Kidney capillary endothelial cell (primary cell): ENCODE measurements at regions not wholly inside any gene's neighbourhood (a gene's known extent, or its start where the extent isn't known, plus 50 kb on each side); places are given as distances from the start of the nearest gene placed in this dataset.

ENCODE experiments used
- DNase-seq: peaks from one replicate; pipeline ENCODE4 v3.0.0-alpha.2; 2018; ENCODE audit warnings: low spot score

DNA sequence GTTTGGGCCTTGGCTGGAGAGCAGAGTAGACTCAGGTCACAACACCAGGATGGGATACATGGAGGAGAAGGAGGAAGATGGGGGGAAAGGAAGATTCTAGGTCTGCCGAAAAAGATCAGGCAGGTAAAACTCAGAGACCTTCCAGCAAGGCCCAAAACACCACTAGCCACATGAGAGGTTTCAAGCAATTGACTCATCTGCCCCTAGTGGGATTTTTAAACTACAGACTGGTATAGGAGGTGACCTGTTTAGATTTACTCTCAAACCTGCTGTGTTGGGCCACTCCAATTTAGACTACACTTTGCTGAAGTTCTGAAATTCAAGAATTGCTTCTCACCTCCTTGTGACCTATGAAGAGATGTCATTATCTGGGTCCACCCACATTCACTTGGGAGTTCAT is 236.9 kb upstream of the SASH1 start:
- no peak for DNase-seq

DNA sequence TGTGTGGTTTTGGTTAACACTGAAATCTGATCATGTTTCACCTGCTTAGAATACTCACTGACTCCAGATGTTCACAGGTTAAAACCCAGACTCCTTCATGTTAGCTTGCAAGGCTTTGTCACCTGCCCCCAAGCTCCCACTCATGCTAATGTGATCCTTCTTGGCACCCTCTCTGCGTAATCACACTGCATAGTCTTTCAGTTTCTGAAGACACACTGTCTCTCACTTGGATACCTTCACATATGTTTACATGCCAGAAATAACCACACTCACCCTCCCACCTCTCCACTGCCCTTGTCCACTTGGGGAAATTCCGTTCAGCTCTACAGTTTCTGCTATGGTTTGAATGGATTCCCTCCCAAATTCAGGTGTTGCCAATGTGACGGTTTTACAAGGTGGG is 234.7 kb upstream of the SASH1 start:
- DNase-seq, result no peak

DNA sequence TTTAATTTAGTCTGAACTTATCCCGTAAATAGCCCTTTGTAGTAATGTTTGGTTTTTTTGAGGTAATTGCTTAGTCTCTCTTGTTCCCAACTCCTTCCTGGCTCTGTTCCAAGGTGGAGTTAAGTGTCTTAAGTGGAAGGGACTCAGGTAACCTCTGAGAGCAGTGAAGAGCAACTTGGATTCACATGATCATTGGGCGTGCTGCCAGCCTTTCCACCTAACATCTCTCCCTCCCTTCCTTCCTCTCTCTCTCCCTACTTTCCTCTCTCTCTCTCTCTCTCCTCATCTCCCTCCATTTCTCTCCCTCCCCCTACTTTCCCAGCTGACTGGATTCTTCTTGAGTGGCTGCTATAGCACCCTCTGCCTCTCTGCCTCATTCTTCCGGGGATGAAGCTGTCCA is 232.9 kb upstream of the SASH1 start:
- no peak for DNase-seq

DNA sequence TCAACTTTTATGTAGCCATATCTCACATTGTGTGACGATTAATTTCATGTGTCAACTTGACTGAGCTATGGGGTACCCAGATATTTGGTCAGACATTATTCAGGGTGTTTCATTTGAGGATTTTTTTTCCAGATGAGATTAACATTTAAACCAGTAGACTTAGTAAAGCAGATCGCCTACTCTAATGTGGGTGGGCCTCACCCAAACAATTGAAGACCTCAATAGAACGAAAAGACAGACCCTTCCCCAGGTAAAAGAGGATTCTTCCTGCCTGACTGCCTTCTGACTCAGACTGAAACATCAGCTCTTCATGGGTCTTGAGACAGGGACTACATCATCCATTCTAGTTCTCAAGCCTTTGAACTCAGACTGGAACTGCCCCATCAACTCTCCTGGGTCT is 231.7 kb upstream of the SASH1 start:
- DNase-seq, result no peak

DNA sequence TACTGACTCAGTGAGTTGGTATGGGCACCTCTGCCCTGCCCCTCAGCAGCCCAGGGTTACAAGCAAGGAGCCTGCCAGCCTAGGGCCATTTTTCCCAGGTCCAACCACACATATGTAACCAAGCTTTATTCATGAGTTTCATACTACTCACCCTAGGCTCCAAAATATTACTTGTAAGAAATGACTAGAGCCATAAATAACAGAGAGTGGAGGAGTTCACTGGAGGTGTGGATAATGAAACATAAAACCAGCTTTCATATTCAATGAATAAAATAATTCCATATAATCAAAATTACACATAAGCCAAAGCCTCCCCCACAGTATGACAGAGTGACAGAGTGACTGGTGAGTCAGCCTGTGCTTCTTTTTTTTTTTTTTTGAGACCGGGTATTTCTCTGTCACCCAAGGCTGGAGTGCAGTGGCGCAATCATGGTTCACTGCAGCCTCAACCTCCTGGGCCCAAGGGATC is 229.8 kb upstream of the SASH1 start:
- no peak for DNase-seq

DNA sequence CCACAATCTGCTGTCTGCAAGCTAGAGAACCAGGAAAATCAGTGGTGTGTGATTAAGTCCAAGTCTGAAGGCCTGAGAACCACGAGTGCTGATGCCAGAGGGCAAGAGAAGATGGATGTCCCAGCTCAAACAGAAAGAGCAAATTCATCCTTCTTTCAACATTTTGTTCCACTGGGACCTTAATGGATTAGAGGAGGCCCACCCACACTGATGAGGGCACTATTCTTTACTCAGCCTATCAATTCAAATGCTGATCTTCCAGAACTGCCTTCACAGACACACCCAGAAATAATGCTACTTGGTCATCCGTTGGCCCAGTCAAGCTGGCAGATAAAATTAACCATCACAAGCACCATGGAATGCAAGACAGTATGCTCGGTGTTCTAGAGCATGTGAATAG is 226.6 kb upstream of the SASH1 start:
- DNase-seq, result no peak

DNA sequence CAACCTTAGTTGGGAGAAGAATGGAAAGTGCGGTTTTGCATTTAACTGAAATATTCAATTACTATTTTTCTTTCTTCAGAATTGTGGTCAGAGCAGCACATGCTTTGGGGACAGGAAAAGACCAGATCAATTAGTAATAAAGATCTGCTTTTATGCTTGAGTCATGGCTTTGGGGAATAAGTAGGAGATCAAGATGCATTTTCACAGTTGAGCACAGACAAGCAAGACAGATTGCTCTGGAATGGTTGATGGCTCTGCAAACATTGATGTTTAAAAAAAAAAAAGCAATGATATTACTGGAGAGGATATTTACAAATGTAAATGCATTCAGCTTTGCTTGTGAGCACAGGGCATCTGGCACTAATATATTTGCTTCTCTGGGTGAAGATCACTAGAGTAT is 224.4 kb upstream of the SASH1 start:
- DNase-seq, result no peak

DNA sequence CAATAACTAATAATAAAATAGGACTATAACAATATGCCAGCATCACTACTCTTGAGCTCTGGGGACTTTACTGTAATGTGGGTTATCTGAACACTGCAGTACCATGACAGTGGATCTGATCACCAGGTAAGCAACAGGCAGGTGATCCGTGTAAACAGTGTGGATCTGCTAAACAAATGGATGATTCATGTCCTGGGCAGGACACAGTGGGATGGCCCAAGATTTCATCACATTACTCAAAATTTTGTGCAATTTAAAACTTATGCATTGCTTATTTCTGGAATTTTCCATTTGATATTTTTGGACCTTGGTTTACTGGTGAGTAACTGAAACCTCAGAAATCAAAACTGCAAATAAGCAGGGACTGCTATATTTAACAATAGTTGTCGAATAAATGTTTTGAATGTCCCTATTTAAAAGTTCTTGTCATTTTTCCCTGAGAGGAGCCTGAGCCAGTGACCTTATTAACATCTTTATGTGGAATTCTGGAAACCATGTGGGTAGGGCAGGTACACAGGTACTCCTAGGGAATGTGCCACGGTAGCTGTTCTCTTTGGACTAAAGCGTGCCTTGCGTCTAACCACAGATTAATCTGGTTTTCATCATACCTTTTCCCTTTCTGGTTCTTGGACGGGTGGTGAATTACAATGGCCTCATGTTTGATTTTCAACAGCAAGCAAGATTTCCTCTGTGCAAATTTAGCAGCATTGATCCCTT is 214.5 kb upstream of the SASH1 start:
- no peak for DNase-seq

DNA sequence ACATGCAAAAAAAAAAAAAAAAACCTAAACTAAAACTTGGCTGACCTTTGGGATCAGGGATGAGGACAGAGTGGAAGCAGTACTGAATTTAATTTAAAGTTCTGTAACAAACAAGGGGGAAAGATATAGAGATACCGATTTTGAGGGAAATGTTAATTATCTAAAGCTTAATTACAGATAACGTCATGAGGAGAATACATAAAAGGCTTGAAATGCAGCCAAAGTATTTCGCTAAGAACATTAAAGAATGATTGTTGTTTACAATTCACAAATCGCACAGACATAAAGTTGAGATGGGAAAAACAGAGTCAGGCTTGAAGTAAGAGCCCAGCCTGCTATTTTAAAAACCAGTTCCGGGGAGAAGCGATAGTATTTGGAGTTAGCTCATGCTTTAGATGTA is 208.0 kb upstream of the SASH1 start:
- no peak for DNase-seq

DNA sequence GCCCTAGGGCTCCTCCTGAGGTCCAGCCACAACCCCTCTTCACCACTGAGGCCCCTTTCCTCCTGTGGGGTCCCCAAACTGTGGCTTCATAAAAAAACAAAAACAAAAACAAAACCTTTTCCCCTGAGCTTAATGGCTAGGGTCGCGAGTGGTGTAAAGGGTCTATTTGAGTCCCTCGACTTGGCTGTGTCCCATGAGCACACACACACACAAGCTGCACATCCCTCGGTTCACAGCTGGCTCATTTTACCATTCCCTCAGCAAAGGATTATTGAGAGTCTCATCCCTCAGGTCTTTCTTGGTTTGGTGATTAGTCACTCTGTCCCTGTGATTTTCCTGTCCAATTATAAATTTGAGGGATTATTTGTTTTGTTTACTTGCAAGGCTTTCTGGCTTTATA is 206.1 kb upstream of the SASH1 start:
- DNase-seq, result no peak

DNA sequence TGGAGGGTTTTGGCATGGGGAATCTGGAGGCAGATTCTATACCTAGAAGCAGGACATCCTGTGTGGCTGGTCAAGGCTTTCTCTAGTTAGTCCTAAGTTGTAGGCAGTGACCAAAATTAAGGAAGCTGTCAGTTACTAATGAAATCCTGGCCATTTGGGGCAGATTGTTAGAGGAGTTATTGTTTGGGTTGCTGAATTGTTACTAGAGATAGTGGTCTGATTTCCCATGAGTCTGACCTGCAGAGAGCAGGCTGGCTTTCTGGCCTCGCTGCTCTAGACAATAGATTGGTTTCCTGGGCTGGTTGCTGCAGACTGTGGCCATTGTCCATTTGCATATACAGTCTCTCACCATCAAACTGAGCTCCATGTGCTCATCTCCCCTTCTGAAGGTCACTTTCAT is 205.0 kb upstream of the SASH1 start:
- DNase-seq, result no peak

DNA sequence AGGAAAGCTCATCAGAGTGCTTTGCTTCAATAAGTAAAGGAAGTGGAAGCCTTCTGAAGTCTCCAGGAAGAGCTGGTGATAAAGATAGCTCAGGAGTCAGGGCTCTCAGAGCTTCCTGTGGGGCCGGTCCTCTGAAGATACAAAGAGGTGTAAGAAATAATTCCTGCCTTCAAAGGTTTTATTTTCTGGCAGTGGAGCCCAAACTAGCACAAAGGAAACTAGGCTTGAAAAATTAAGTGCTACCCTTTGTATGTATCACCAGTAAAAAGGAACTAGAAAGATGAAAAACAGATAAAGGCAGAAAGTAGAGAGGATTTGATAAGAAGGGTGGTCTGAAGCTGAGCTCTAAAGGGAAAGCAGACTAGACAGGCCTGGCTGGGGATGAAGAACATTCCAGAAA is 204.1 kb upstream of the SASH1 start:
- DNase-seq, result no peak

DNA sequence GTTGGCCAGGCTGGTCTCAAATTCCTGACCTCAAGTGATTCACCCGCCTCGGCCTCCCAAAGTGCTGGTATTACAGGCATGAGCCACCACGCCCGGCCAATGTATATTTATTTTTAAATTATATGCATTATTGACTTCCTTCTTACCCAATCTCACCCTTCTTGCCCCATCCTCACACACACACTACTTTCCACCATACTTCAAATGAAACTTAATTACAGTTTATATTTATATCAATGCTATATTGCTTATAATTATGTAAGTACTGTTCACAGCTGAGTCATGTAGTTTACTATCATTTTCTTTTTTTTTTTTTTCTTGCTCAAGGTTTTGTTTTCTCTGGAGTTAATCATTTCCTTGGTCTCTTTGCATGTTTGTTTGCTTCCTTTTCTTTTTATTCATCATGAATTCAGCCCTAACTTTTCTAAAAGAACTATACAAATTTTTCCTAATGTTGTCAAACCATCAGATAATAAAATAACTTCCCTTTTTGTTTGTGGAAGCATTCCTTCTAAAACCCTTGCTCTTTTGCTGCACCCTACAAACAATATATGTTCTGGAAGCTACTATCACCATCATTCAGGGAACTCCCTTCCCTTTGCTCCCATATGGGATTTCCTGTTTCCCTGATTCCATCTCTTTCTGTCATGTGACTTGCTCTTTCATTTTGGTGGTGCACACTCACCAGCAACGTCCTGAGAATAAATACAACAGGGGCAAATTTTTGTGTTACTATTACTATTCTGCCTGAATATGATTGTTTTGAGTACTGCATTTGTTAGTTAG is 201.7 kb upstream of the SASH1 start:
- no peak for DNase-seq

DNA sequence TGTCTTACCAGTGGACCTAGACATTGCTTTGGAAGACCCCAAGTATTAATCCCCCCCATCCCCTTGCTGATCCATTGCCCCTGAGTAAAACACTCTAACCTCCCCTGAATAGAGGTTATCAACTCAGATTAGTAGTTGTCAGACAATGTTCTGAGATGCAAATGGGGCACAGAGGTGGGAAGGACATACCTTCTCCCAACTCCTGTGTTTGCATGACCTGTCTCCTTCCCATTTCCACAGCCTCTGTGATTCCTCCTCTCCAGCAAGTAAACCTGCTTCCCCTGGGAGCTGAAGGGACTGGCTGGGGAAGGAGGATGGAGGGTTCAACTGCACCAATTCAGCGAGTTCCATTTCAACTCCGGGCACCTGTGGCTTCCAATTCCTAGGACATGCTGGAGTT is 199.8 kb upstream of the SASH1 start:
- no peak for DNase-seq

DNA sequence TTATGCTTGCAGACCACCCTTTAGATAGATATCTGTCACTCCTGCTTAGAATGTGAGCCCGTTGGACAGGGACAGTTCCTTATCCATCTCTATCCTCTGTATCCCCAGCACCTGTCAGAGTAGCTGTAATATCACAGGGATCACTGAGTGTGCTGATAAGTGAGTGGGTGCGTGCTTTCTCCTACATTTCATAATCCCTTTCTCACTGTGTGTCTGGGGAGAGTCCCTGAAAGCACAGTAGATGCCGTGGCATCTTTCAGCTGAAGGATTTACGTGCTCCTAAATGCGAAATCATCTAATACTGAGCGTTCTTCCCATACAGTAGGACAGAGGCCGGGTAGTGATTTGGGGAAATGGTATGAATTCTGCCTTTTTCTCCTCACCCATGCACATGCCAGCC is 198.9 kb upstream of the SASH1 start:
- no peak for DNase-seq

DNA sequence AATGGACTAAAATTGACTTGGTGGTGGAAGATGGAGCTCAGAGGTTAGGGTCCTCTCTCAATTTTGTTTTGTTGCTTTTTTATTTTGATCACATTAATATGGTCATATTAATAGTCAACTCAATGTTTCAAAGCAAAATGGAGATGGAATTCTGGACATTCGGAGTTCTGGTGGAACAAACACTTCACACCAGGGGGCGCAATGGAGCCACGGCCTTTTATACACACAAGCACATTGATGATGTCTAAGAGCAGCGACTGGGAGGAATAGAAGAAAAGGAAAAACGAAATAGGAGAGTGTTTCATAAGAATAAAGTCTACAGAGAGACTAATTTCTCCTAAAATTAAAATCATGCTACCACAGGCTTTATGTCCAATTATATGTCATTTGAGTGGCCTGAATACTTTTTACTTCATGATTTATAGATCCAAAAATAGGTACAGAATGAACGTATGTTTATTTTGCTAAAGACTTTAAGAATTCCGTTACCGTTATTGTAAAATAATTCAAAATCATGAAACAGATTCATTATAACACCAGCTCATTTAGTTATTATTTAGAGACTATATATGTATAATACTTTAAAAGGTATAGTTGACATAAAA is 197.6 kb upstream of the SASH1 start:
- DNase-seq, result peak; percentile 74

DNA sequence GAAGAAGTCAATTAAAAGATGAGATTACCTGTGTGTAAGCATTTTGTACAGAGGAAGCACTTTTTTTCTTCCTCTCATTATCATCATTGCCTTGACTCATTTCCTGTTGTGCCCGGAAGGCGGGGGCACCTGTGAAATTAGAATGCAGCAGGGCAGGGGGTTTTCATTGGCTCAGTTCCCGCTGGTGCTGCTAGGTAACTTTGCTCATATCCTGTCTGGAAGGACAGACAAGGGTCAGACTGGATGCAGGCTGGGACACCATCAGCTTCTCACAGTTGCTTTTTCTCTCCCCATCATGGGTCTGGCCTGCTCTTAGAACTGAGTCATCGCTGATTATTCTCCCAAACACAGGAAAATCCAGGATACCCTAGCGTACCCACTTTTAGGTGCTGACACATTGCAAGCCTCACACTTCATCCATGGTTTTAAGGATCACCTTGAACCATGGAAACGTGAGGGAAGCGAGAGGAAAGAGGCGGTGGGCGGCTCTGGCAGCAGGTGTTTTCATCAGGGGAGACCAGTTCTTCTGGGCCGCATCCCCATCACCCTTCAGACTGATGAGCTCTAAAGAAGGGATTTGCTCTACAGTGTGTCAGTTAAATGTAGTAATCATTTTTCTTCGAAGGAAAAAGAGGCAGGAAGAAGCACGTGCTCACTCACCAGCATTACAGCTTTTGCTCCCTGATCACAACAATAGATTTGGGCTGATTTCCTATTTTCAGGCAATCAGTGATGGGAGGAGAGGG is 195.7 kb upstream of the SASH1 start:
- DNase-seq, result peak; percentile 92

DNA sequence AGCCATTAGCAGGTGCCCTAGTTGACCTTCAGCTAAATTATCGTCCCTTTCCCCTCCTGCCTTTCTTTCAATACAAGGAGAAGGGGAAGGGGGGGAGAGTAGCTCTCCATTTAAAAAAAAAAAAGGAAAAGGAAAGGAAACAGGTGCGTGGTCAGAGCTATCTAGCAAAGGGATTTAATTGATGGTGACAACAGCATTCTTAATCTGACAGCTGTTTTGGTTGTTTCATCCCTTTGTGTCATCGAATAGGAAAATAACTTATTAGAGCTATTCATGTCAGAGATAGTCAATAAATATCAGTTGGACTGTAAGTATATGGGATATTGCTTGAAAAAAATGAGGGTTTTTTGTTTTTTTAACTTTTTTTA is 195.2 kb upstream of the SASH1 start:
- DNase-seq, result no peak

DNA sequence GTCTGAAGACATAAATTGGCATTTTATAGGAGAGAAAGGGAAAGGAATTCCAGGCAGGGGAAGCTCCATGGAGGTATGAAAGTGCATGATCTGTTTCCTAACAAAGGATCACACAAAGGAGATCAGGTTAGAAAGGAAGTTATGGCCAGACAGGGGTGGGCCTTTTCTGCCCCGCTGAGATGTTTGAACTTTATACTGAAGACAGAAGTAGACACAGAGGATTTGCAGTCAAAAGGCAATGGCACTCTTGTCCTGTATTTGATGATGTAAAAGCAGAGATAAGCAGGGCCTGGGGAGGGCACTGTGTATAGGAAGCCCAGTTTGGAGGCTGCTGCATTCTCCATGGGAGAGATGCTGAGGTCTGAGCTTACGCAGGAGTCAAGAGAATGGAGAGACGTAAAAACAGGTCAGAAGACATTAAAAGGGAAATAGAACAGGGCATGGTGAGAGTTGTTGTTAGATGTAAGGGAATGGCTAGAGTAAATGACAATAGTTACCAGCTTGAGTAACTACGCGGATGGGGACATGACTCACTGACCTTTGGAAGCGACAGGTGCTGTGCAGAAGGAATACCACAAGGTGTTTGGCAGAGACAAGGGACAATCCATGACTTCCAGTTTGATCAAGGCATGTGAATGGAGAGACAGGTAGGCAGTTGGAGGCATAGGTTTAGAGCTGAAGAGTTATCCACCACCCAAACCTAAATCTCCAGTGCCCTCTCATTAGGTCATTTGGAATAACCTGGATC is 190.6 kb upstream of the SASH1 start:
- DNase-seq, result no peak

DNA sequence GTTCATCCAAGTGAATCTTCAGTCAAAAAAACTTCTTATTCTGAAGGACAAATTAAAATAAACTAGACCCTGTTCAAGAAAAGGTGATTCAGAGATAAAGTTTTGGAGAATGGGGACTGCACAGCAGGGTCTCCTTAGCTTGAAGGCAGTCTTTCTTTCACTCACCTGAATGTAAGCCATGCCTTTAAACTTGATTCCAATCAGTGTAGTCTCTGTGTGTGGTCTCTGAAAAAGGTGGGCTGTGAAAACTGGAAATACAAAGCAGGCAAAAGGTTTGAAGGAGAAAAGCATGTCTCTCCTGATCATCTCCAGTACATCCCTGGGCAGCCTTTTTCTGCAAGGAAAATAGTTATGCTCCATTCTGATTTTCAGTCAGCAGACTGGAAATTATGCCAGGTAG is 188.0 kb upstream of the SASH1 start:
- no peak for DNase-seq

DNA sequence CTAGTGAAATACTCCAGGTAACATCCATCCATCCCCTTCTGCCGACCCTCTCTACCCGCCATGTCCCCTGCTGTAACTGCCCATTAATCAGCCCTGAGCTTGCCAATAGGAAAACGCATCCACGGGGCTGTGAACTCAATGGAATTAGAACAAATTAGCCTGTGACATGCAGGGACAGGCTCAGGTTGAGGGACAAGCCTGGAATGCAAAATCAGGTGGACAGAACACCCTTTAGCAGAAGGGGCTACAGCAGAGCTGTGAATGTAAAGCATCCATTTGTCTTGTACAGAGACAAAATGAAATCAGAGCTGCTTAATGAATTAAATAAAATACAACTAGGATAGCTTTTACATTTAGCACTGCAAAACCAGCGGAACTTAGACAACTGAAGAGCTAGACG is 187.3 kb upstream of the SASH1 start:
- no peak for DNase-seq

DNA sequence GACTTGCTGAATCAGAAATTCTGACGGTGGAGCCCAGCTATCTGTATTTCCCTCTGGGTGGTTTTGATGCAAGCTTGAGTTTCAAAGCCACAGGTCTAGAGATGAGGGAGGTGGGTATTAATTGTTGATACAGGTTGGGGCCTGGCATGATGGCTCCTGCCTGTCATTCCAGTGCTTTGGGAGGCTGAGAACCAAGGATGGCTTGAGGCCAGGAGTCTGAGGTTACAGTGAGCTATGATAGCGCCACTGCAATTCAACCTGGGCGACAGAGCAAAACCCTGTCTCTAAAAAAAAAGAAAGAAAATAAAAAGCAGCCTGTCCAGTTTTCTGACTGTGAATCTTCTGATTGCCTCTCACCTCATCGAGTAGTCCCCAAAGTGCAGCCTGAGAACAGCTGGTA is 184.8 kb upstream of the SASH1 start:
- DNase-seq, result no peak
